GM19397 (cell line): ENCODE measurements at regions not wholly inside any gene's neighbourhood (a gene's known extent, or its start where the extent isn't known, plus 50 kb on each side); places are given as distances from the start of the nearest gene placed in this dataset.

Experiments
- ATAC-seq: cut with Tn5 transposase; IDR thresholded peaks from one replicate; pipeline ENCODE4 v1.9.1; 2021; ENCODE audit warnings: mild to moderate bottlenecking, moderate library complexity; ENCODE audit not compliant: unreplicated experiment

DNA sequence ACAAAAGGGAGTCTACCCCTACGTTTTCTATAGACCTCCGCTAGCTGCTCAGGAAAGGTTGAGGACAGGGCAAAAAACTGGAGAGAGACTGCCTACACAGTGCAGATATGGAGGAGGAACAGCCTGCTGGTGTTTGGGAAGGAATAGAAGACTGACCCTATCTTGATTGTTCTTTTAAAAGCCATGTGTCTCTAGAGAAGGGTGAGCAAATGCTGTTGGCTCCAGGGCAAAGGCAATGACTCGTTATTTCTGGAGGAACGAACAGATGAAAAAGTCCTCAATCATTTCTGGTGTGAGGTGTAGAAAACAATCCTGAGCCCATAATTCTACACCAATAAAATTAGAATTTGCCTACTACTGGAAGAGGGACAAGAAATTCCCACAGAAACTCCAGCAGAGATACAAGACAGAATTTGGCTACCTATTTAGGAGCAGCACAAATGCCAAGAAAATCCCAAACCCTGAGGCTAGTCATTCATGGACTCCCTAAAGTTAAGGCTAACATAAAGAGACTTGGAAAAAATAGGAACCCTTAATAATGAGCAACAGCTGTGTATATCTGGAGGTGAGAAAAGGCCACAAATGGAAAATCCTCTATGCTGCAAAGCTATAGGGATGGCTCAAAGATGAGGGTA lies 1206.3 kb upstream of the CNTN5 start:
- no peak for ATAC-seq

DNA sequence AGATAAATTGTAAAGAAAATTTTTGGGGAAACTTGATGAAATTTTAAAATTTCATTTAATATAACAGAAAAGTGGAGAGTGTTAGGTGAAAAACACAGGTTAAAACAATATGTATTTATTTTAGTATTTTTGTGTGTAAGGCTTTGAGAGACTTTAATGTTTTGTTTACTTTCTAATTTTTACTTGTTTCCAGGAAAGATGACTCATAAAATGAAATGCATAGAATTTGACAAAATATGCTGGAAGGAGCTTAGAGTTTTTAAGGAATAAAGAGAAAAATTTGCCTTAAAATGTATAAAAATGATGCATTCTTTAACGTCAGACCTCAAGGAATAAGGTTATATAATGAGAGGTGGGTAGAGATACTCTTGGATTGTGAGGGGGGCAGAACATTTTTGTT lies 1205.1 kb upstream of the CNTN5 start:
- ATAC-seq, result no peak

DNA sequence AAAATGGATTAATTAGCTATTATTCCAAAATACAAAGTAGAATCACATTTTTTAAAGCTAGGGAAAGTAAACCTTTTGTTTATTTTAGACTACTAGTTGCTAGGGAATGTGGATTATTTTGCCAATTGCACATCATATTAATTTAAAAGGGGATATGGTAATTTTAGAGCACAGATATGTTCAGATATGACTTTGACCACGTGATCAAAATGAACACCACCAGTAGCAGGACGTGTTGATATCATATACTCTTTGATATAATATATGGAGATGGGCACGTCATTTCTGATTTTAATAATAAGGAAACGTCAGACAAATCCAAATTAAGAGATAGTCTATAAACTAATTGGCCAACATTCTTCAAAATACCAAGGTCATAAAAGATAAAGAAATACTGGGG lies 1188.3 kb upstream of the CNTN5 start:
- ATAC-seq, result no peak

DNA sequence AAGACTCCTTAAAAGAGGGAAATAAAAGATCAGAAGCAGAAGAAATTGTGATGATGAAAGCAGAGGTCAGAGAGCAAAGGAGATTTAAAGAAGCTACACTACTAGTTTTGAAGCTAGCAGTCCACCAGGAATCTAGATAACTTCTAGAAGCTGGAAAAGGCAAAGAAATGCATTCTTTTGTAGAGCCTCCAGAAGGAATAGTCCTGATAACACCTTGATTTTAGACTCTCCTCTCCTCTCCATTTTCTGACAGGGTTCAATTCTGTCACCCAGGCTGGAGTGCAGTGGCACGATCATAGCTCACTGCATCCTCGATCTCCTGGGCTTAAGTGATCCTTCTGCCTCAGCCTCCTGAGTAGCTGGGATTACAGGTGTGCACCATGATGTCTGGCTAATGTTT lies 1187.3 kb upstream of the CNTN5 start:
- ATAC-seq, result no peak

DNA sequence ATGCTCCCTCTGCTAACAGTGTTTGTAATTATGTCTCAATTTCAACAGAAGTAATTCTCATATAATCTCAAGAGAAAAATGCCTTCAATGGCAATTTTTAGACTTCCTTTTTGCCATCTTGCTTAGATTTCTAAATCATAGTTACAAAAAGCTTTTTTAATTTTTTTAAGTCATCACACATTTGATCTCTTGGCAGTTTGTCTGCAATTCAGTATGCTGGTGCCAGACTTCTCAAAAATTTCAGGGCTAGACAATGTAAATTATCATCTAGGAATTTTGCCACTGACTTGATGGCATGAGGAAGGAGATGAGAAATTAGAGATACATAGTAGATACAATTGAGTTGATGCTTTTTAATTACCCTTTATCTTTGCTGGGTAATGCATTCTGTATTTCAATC lies 1176.7 kb upstream of the CNTN5 start:
- no peak for ATAC-seq

DNA sequence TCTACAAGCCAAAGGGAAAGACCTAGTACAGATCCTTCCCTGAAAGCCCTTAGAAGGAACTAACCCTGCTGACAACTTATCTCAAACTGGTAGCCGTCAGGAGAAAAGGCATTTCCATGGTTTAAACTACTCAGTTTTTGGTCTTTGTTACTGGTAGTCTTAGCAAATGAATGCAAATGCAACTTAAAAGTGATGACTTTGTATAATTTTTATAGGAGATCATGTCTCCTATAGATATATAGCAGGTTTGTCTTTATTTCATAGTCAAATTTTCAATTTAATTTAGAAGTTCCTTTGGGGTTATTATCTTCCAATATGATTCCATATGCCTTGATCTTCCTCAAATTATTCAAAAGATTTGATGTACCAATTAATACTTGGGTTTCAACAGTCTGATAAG lies 1173.0 kb upstream of the CNTN5 start:
- ATAC-seq, result no peak

DNA sequence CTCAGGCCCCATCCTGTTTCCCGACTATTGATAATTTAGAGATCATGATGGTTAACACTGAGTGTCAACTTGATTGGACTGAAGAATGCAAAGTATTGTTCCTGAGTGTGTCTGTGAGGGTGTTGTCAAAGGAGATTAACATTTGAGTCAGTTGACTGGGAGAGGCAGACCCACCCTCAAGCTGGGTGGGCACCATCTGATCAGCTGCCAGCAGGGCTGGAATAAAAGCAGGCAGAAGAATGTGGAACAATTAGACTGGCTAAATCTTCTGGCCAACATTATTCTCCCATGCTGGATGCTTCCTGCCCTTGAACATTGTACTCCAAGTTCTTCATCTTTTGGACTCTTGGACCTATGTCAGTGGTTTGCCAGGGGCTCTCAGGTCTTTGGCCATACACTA lies 1170.0 kb upstream of the CNTN5 start:
- no peak for ATAC-seq

DNA sequence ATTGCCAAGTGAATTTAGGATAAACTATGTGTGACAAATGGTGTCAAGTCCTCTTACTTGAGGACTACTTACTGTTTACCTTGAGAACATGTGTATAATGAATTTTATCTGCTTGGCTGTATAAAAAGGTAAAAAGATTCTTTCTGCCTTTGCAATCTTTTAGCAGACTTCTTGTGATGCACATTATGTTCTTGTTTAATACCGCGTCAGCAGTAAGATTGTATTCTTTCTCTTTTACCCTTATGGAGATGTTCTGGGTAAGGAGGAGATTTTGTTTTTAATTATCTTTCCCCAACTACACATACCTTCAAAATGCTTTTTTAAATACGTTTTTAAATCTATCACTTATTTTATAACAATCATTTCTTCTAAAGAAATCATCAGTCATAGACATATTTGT lies 1166.4 kb upstream of the CNTN5 start:
- ATAC-seq, result no peak

DNA sequence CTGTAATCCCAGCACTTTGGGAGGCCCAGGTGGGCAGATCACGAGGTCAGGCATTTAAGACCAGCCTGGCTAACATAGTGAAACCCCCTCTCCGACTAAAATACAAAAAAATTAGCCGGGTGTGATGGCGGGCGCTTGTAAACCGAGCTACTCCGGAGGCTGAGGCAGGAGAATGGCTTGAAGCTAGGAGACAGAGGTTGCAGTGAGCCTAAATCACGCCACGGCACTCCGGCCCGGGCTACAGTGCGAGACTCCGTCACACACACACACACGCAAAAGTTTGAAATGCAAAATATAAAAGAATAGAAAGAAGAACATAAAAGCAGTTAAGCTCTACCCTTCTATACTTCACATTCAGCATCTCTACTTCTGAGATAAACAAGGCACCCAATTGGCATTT lies 1165.9 kb upstream of the CNTN5 start:
- no peak for ATAC-seq

DNA sequence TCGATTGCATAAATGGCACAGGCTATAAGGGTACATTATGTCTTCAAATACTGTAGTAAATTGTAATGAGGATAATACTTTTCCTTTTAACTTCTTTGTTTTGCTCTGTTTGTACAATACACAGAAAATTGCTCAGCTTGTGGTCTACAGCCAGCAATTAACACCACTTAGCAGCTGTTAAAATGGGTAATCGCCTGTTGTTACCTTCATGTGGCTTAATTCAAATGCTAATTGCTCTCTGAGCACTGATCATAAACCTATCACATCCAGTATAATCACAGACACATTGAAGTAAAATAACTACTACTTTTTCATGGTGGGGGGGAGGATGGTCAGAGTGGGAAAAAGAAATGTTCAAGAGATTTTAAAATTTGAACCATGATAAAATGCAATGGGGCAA lies 1164.1 kb upstream of the CNTN5 start:
- ATAC-seq, result no peak

DNA sequence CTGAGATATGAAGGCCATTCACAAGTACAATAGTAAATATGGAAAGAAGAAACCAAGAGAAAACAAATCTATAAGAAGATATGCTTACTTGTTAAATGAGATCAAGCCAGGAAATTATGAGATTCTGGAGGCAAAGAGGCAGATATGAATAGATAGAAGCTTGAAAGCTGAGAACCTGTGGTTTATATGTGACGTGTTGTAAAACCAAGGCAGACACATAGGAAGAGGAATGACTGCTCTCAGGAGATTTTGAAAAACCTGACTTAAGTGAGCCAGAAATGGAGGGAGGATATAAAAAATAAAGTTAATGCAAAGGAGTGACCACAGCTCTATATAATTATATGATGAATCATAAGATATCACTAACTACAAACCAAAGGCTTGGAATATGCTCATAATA lies 1160.5 kb upstream of the CNTN5 start:
- no peak for ATAC-seq

DNA sequence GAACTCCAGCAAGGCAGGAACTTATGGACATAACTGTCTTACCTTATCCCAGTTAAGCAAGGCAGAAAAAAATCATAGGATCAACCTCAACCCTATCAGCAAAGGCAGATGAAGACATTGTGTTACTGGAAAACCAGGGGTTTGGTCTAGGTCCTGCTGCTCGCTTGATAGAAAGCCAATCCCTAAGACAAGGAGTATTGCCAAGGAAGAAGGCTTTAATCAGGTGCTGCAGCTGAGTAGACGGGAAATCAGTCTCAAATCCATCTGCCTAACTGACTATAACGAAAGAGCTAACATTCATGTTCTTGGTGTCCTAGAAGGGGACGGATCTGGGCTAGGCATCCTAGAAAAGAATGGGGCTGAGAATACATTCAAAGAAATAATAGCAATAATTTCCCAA lies 1158.7 kb upstream of the CNTN5 start:
- no peak for ATAC-seq

DNA sequence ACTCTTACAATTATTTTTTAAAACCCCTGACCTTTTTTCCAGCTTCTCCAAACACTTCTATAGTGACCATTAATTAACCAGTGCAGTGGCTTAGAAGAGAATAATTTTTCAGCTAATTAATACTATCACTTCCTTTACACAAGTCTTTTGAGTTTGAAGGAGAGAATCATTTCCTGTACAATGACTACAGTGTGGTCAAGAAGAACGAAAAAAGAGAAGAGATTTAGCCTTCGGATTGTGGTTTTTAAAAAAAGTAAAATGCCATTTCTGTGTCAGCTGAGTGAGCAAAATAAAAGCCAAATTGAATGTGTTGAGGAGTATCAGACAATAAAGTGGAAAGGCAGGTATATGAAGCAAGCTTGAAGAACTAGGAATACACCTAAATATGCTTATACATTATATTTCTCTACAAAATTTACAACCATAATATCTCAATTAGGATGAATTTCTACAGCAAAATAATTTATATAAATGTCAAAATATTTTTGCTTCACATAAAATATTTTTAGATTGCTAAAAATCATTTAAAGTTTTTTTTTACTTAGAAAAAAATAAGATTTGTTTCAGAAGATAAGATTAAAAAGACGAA lies 1155.2 kb upstream of the CNTN5 start:
- ATAC-seq, result no peak

DNA sequence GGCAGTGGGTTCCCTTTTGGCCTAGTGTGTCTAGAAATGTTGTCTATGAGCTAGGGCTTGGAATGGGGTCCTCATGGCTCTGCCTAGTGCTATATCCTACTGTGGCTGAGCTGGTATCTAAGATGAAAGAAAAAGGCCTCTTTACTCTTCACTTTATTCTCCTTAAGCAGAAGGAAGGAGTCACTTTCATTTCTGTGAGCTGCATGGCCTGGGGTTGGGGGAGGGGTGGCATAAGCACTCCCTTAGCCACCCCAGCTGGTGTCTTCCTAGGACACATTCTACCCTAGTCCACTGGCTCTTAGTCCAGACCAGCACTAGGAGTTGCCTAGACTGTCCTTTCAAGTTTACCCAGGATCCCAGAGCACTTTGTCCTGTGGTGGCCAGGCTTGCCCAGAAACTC lies 1148.9 kb upstream of the CNTN5 start:
- no peak for ATAC-seq

DNA sequence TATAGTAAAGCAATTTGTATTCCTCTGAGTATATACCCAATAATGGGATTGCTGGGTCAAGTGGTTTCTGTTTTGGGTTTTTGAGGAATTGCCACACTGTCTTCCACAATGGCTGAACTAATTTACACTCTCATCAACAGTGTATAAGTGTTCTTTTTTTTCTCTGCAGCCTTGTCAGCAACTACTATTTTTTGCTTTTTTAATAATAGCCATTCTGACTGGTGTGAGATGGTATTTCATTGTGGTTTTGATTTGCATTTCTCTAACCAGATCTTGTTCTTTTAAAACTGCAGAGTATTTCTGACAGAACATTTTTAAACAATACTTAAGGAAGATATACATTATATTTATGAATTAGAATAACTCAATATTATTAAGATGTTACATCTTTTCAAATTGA lies 1140.5 kb upstream of the CNTN5 start:
- no peak for ATAC-seq

DNA sequence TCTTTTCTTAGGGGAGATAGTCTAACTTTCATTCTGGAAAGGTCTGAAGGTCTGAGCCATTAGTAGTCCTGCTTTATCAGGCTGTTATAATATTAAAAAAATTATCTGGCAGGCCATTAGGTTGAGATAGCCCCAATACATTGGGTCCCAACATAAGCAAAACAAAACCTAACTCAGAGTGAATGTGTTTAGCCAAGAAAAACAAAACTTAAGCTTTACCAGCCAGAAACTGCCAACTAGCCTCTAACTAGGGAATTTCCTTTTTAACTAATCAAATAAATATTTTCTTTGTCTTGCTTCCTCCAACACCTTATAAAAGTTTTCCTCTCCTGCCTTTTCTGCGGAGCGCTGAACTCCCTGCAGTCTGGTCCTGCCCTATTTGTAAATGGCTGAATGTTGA lies 1137.7 kb upstream of the CNTN5 start:
- no peak for ATAC-seq

DNA sequence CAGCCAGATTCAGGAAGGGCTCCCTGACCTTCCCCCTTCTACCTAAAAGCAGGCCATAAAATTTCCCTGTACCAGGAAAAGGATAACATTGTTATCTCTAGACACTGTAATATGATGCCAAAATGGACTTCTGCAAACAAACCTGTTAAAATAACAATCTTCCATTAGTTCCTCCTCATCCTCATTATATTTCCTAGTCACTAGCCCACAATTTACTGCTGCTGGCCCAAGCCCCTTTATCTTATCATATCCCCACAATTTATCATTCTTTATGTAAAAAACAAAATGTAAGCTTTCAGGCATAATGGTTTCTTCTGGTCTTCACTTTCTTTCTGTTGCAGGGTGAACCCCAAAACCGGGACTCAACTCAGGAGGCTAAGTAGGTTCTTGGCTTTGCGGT lies 1132.1 kb upstream of the CNTN5 start:
- no peak for ATAC-seq

DNA sequence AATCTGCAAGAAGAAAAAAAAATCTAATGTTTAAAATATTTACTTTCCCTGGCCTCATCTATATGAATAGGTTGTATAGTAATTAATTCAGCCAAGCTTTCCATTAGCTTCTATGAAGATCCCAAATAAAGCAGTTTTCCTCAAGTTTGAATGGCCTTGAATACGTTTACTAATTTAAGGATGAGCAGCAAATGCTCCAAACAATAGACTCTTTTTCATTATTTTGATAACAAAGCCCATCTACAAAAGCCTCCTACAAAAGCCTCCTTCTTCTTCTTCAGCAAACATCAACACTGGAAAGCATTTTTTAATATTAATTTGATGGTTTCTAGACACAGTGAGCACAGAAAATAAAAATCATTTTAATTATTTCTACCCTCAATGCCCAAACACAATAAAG lies 1130.3 kb upstream of the CNTN5 start:
- ATAC-seq, result no peak

DNA sequence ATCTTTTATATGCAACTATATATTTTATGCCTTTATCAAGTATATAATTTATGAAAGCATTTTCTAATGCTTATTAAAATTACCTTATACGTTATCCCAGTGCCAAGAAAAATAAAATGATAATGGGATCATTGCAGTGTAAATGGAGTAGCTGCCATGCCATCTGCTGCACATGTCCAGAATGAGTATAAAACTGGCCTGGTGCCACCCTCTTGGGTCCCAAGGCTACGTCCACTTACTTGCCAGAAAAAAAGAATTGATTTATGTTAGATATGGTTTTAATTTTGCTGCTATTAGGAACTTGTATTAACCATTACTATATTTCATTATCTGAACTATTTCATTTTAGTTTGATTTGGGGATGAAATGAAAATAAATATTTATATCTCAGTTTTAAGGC lies 1127.1 kb upstream of the CNTN5 start:
- ATAC-seq, result no peak

DNA sequence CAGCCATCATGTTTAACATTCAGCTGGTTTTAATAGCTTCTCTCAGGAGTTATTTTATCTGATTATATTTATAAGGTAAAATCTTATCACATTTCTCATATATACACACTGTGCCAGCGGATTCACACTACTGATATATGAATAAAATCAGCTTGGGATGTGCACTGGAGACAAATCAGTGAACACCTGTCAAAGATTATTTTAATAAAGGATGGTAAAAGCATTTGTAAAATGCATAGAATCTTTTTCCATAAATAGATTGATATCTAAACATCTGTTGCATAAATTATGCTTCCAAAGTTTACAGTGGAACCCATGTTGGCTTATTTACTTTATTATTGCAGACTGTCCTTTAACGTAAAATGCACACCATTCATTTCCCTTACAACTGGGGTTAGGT lies 1125.8 kb upstream of the CNTN5 start:
- no peak for ATAC-seq

DNA sequence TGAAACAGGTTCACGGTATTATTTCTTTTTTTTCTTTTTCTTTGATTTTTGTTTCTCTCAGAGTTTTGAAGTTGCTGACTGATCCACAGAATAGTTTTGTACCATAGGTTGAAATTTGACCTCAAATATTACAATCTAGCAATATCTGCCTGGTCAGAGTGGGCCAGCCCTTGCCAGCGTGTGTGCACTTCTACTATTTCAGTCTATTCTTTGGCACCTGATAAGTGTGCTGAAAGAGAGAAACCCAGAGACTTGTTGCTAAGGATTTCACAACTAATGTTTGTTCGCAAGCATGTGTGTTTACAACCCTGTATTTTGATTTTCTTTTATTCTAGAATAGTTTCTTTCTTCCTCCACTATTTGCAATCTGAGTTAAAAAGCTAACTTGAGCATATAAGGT lies 1125.2 kb upstream of the CNTN5 start:
- no peak for ATAC-seq

DNA sequence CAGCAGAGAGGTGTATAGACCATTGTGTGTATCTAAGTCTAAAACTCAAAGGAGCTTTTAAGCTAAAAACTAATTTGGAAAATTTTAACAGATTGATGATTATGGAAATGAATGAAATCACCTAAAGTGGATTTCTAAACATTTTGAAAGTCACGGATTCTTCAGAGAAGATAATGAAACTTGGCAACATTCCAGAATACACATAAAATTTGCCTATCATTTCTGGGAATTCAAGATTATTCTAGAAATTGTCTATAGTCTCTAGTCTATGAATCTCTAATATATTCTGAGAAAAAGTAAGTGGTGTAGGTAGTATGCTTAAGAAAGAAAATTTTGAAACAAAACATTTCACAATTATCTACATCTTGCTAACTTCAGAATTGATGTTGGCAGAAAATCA lies 1117.9 kb upstream of the CNTN5 start:
- ATAC-seq, result no peak

DNA sequence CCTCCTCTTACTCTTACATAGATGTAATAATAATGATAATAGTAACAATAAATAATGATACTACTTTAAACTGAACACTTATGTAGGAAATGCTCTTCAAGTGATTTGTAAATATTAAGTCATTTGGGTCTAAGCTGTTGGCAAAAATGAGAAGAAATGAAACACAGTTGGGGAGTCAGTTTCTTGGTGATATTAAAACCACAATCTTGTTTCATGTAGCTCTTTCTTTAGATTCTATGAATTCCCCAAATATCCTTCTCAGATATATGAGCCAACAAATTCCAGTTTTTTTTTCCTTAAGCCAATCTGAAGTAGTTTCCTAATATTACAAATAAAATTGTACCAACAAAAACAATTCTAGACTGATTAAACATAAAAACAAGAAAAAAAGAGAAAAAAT lies 1115.6 kb upstream of the CNTN5 start:
- no peak for ATAC-seq
